ENCODE measurements at regions not wholly inside any gene's neighbourhood (a gene's known extent, or its start where the extent isn't known, plus 50 kb on each side); places are given as distances from the start of the nearest gene placed in this dataset.
"Not testable (repeated sequence)": the region's sequence is repeated elsewhere in the genome, so short reads cannot be mapped to it uniquely, and the experiment has no call there.

DNA sequence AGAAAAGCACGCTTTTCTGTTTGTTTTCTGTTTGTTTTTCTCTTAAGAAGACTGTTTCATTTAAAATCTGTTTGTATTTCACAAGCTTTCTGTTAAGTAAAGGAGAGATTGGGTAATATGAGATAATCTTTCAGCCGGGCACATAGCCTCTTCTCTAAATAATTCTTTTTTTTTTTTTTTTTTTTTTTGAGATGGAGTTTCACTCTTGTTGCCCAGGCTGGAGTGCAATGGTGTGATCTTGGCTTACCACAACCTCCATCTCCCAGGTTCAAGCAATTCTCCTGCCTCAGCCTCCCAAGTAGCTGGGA is 499.5 kb upstream of the SGCD start:
- H3K4me3 Mint-ChIP-seq; DNase-seq; H3K27me3 Mint-ChIP-seq (ENCODE audit: low read depth in 3 of 3); H3K36me3 Mint-ChIP-seq; H3K9me3 Mint-ChIP-seq; H3K4me1 Mint-ChIP-seq; H3K27ac Mint-ChIP-seq: not testable (repeated sequence)

DNA sequence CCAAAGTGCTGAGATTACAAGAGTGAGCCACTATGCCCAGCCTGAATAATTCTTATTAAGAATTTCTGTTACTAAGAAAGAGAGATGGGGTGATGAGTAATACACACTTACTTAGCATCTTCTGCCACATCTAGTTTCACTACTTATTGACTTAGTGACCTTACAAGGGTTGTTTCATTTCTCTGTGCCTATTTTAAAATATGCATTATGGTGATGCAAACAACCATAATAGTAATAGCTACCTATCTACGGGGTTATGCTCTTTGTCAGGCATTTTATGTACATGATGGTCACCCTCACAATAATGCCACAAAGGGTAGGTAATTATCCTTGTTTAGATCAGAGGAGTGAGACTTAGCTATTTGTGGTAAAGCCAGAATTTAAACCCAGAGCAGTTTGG is 499.0 kb upstream of the SGCD start:
- Mint-ChIP-seq H3K4me1 (peaks cover 0 to 6% of the 10 kb centered on the region in 2 donors), H3K36me3 (peaks cover 0 to 3% (median 0%) of the 10 kb centered on the region in 3 donors), H3K9me3 (peaks cover 0 to 6% (median 0%) of the 10 kb centered on the region in 6 donors), H3K27ac (peak overlapping the region in 2 of 6 donors; percentile 39 to 51), H3K27me3 (ENCODE audit: low read depth in 3 of 3) (peaks cover 0 to 2% (median 1%) of the 10 kb centered on the region in 3 donors), H3K4me3 (peak overlapping the region in 1 of 5 donors; percentile 27)
- DNase-seq = no peak

DNA sequence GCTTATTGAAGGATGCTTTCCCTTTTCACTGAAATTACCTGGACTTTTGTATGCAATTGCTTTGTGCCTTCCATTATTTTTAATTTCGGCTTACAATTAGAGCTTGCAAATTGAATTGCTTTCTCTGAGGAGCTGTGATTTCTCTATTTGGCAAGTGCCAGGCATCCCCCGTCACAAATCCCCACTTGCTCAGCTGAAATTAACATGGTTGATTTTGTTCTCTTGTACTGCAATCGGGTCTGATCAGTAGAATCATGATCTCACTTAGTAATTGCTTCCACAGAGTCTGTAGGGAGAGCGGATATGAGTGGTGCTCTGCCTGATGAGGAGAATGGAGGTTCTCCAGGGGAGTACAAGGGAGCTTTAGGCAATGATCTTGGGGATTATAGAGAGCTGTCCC is 495.5 kb upstream of the SGCD start:
- H3K27ac Mint-ChIP-seq = peak overlapping the region in 1 of 6 donors; percentile 70
- peaks cover 3 to 8% (median 3%) of the 10 kb centered on the region in 3 donors for H3K27me3 Mint-ChIP-seq (ENCODE audit: low read depth in 3 of 3)
- H3K36me3 Mint-ChIP-seq = peaks cover 0 to 1% (median 0%) of the 10 kb centered on the region in 3 donors
- H3K4me3 Mint-ChIP-seq = no peak overlapping the region
- H3K4me1 Mint-ChIP-seq = peaks cover 11 to 35% of the 10 kb centered on the region in 2 donors
- peaks cover 0 to 3% (median 0%) of the 10 kb centered on the region in 6 donors for H3K9me3 Mint-ChIP-seq
- DNase-seq = no peak

- peak overlapping the region in 1 of 5 donors; percentile 80 for H3K4me3 Mint-ChIP-seq
- H3K4me1 Mint-ChIP-seq = peaks cover 11 to 35% of the 10 kb centered on the region in 2 donors
- H3K27ac Mint-ChIP-seq = peak overlapping the region in 3 of 6 donors; percentile 88 to 96 (median 95)
- H3K36me3 Mint-ChIP-seq = no peaks in the 10 kb centered on the region
- H3K9me3 Mint-ChIP-seq = peaks cover 0 to 3% (median 0%) of the 10 kb centered on the region in 6 donors
- no peak for DNase-seq
- peaks cover 3 to 8% (median 3%) of the 10 kb centered on the region in 3 donors for H3K27me3 Mint-ChIP-seq (ENCODE audit: low read depth in 3 of 3)
These were observed 493.7 kb upstream of the SGCD start for GRCh38 chr5:155833287-155833686.

DNA sequence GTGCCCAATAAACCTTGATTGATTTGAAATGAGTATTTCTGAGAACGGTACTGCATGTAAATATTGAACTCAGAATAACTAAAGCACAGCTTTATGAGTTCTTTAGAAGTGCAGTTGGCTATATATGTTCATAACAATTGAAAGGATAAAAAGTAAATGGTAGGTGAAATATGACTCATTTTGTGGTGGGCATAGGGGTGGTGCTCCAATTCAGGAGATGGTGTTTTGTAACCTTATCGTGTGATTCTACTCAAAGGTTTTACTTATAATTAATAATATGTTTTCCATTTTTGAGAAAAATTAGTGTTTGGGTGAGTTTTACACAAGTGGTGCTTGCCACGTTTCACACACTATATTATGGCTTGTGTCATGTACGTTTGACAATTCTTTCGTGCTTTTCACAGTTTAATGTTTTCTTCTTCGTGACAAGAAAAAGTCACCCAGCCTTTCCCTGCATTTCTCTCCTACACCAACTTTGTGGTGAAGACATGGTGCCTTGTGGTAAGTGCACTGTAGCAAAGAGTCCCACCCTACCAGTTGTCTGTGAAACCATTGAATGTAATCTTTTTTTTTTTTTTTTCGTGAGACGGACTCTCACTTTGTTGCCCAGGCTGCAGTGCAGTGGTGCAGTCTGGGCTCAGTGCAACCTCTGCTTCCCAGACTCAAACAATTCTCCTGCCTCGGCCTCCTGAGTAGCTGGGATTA is 492.5 kb upstream of the SGCD start:
- Mint-ChIP-seq H3K4me3 (peak overlapping the region; percentile 28 to 80 (median 57)), H3K36me3 (no peaks in the 10 kb centered on the region), H3K27me3 (ENCODE audit: low read depth in 3 of 3) (peaks cover 3 to 8% (median 3%) of the 10 kb centered on the region in 3 donors), H3K4me1 (peaks cover 11 to 34% of the 10 kb centered on the region in 2 donors), H3K9me3 (peaks cover 0 to 5% (median 0%) of the 10 kb centered on the region in 6 donors), H3K27ac (peak overlapping the region; percentile 32 to 96 (median 80))
- peak; percentile 32 to 73 (median 38) for DNase-seq

DNA sequence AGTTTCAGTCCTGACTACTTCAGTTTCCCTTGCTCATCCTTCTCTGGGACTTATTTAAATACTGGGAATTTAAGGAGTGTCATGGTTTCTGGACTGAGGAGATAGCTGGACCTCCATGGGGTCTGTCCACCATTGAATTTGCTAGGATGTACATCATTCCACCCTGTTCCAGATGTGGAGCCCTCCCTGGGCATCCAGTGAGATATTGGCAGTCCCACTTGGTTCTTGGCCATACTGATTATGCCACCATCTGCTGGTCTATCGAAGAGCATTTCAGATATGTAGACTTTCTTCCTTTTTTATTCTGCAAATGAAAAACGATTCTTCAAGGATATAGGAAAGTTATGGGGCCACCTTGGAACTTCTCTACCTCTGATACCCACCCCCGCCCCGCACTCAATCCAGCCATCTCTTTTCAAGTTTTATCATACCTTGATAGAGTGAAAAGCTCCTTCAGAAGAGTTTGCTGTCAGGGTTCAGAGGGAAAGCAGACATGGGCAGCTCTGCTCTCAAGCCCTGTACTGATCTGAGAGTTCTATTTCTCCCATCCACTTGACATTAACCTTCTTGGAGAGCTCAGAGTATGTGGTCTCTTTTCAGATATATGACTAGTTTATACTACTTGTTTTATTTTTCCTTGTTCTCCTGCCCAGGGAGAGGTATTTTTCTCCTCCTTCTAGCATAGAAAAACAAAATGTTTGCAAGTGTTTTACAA is 490.7 kb upstream of the SGCD start:
- Mint-ChIP-seq H3K27me3 (ENCODE audit: low read depth in 3 of 3) (peaks cover 2 to 6% (median 3%) of the 10 kb centered on the region in 3 donors), H3K36me3 (no peaks in the 10 kb centered on the region), H3K4me3 (peak overlapping the region in 1 of 5 donors; percentile 54), H3K4me1 (peaks cover 11 to 34% of the 10 kb centered on the region in 2 donors), H3K9me3 (peaks cover 0 to 5% (median 0%) of the 10 kb centered on the region in 6 donors), H3K27ac (peak overlapping the region in 4 of 6 donors; percentile 32 to 95 (median 81))
- no peak for DNase-seq

DNA sequence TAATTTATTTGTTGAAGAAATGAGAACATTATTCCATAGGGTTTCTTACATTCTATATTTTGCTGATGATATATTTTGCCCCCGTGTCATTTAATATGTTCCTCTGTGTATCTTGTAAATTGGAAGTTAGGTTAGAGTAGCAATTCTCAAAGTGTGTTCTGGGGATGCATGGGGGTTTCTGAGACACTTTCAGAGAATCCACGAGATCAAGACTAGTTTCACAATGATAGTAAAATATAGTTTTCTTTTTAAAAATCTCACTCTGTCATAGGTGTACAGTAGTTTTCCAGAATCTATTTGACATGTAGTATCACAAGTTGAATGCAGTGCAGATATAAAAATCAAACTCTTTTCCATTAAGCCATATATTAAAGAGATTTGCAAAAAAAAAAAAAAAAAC is 488.6 kb upstream of the SGCD start:
- peaks cover 0 to 2% (median 0%) of the 10 kb centered on the region in 6 donors for H3K9me3 Mint-ChIP-seq
- H3K27ac Mint-ChIP-seq = peak overlapping the region in 2 of 6 donors; percentile 26 to 76
- H3K4me3 Mint-ChIP-seq = no peak overlapping the region
- DNase-seq = no peak
- H3K36me3 Mint-ChIP-seq = no peaks in the 10 kb centered on the region
- H3K4me1 Mint-ChIP-seq = peaks cover 9 to 30% of the 10 kb centered on the region in 2 donors
- H3K27me3 Mint-ChIP-seq (ENCODE audit: low read depth in 3 of 3) = peaks cover 2 to 6% (median 3%) of the 10 kb centered on the region in 3 donors

- peak in 1 of 3 donors; percentile 39 for DNase-seq
- Mint-ChIP-seq H3K4me3 (peak overlapping the region in 1 of 5 donors; percentile 59), H3K27me3 (ENCODE audit: low read depth in 3 of 3) (peaks cover 0 to 4% (median 3%) of the 10 kb centered on the region in 3 donors), H3K4me1 (peaks cover 0 to 21% of the 10 kb centered on the region in 2 donors), H3K9me3 (peaks cover 0 to 2% (median 0%) of the 10 kb centered on the region in 6 donors), H3K27ac (peak overlapping the region in 1 of 6 donors; percentile 73), H3K36me3 (no peaks in the 10 kb centered on the region)
These were observed 487.5 kb upstream of the SGCD start for GRCh38 chr5:155839251-155840037.

- DNase-seq = no peak
- Mint-ChIP-seq H3K36me3 (no peaks in the 10 kb centered on the region), H3K4me3 (no peak overlapping the region), H3K27me3 (ENCODE audit: low read depth in 3 of 3) (peaks cover 0 to 3% (median 0%) of the 10 kb centered on the region in 3 donors), H3K27ac (no peak overlapping the region), H3K9me3 (no peaks in the 10 kb centered on the region), H3K4me1 (no peaks in the 10 kb centered on the region)
These were observed 482.4 kb upstream of the SGCD start for GRCh38 chr5:155844542-155844941.

- H3K4me3 Mint-ChIP-seq = no peak overlapping the region
These were observed 476.6 kb upstream of the SGCD start for GRCh38 chr5:155850370-155850769.

DNA sequence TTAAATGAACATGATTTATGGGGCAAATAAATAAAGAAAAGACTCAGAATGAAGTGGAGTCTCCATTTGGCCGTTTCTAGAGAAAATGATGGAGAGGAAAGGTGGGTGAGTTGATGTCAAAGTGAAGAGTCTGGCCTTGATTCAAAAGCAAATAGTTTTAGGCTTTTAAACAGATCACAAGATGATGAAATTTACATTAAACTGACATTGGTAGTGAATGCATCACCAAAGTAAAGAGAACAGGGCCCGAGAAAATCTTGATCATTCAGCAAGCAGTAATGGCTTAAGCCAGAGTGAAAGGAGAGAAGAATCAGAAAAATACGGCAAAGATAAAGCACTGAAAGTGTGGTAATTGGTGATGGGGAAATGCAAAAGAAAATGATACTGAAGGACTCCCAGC is 460.0 kb upstream of the SGCD start:
- H3K36me3 Mint-ChIP-seq = peaks cover 0 to 6% (median 0%) of the 10 kb centered on the region in 3 donors
- H3K4me3 Mint-ChIP-seq = no peak overlapping the region
- H3K27me3 Mint-ChIP-seq (ENCODE audit: low read depth in 3 of 3) = peaks cover 0 to 8% (median 3%) of the 10 kb centered on the region in 3 donors
- peaks cover 0 to 3% (median 0%) of the 10 kb centered on the region in 6 donors for H3K9me3 Mint-ChIP-seq
- H3K4me1 Mint-ChIP-seq = no peaks in the 10 kb centered on the region
- H3K27ac Mint-ChIP-seq = no peak overlapping the region
- DNase-seq = no peak

More at GRCh38 chr5:155850370-155850769, 476.6 kb upstream of the SGCD start:
- H3K27me3 Mint-ChIP-seq (ENCODE audit: low read depth in 3 of 3) = peaks cover 0 to 9% (median 3%) of the 10 kb centered on the region in 3 donors
- H3K9me3 Mint-ChIP-seq = peaks cover 0 to 2% (median 0%) of the 10 kb centered on the region in 6 donors
- DNase-seq = no peak
- no peak overlapping the region for H3K27ac Mint-ChIP-seq
- peaks cover 0 to under 1% (median 0%) of the 10 kb centered on the region in 3 donors for H3K36me3 Mint-ChIP-seq
- H3K4me1 Mint-ChIP-seq = no peaks in the 10 kb centered on the region

GRCh38 chr5:155867522-155868088 is 459.4 kb upstream of the SGCD start:
- Mint-ChIP-seq H3K27ac (no peak overlapping the region), H3K4me3 (no peak overlapping the region), H3K9me3 (peaks cover 0 to 3% (median 0%) of the 10 kb centered on the region in 6 donors), H3K27me3 (ENCODE audit: low read depth in 3 of 3) (peaks cover 0 to 8% (median 3%) of the 10 kb centered on the region in 3 donors), H3K4me1 (no peaks in the 10 kb centered on the region), H3K36me3 (peaks cover 0 to 6% (median 0%) of the 10 kb centered on the region in 3 donors)
- no peak for DNase-seq

DNA sequence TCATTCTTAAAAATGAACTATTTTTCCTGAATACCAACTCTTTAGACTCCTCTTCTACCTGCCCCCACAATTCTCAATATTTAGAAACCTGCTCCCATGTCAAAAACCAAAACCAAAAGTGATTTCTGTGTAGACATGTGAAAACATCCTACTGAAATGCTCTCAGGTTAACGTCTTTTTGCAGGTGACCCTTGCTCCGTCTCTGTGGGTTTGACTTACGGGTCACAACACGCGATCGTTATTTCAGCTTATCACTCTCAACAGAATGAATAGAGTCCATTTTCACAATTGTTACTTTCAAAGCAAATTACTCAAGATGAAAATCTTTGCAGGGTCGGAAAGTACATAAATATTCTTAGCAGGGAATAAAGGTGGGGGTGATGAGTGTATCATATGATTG is 456.3 kb upstream of the SGCD start:
- Mint-ChIP-seq H3K27ac (no peak overlapping the region), H3K4me3 (no peak overlapping the region), H3K27me3 (ENCODE audit: low read depth in 3 of 3) (peaks cover 0 to 5% (median 3%) of the 10 kb centered on the region in 3 donors), H3K9me3 (peaks cover 0 to 3% (median 0%) of the 10 kb centered on the region in 6 donors), H3K4me1 (no peaks in the 10 kb centered on the region), H3K36me3 (peaks cover 0 to 6% (median 0%) of the 10 kb centered on the region in 3 donors)
- no peak for DNase-seq
